ENCODE measurements at regions not wholly inside any gene's neighbourhood (a gene's known extent, or its start where the extent isn't known, plus 50 kb on each side); places are given as distances from the start of the nearest gene placed in this dataset.
"Not testable (repeated sequence)": the region's sequence is repeated elsewhere in the genome, so short reads cannot be mapped to it uniquely, and the experiment has no call there.

DNA sequence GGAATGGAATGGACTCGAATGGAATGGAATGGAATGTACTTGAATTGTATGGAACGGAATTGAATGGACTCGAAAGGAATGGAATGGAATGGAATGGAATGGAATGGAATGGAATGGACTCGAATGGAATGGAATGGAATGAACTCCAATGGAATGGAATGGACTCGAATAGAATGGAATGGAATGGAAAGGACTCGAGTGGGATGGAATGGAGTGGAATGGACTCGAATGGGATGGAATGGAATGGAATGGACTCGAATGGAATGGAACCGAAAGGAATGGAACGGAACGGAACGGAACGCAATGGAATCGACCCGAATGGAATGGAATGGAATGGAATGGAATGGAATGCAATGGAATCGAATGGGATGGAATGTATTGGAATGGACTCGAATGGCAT is 103.2 kb upstream of the OR4F16 start:
- TF ChIP-seq, protein P1, sequence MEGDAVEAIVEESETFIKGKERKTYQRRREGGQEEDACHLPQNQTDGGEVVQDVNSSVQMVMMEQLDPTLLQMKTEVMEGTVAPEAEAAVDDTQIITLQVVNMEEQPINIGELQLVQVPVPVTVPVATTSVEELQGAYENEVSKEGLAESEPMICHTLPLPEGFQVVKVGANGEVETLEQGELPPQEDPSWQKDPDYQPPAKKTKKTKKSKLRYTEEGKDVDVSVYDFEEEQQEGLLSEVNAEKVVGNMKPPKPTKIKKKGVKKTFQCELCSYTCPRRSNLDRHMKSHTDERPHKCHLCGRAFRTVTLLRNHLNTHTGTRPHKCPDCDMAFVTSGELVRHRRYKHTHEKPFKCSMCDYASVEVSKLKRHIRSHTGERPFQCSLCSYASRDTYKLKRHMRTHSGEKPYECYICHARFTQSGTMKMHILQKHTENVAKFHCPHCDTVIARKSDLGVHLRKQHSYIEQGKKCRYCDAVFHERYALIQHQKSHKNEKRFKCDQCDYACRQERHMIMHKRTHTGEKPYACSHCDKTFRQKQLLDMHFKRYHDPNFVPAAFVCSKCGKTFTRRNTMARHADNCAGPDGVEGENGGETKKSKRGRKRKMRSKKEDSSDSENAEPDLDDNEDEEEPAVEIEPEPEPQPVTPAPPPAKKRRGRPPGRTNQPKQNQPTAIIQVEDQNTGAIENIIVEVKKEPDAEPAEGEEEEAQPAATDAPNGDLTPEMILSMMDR (conservative IDR thresholded peaks at IDR 0.05; ENCODE audit: low read depth in 2 of 2): not testable (repeated sequence)
- TF ChIP-seq POLR2AphosphoS5 (IDR thresholded peaks at IDR 0.05; ENCODE audit: low read depth): not testable (repeated sequence)
